ENCODE measurements at regions not wholly inside any gene's neighbourhood (a gene's known extent, or its start where the extent isn't known, plus 50 kb on each side); places are given as distances from the start of the nearest gene placed in this dataset.

GRCh38 chr10:57979956-57980355 lies 287.7 kb downstream of the IPMK start:
- no peak overlapping the region for H3K27ac Mint-ChIP-seq
- POLR2A ChIA-PET, result no interaction called here
- CTCF ChIA-PET, result no interaction called here

GRCh38 chr10:57979491-57979890 lies 288.2 kb downstream of the IPMK start:
- ChIA-PET CTCF (no interaction called here), POLR2A (no interaction called here)
- Histone ChIP-seq H3K4me1 (ENCODE audit: insufficient read depth, low read length) (no peaks in the 10 kb centered on the region), H3K36me3 (ENCODE audit: insufficient read depth, low read length) (no peaks in the 10 kb centered on the region), H3K4me3 (ENCODE audit: low read length) (no peak overlapping the region), H3K27ac (ENCODE audit: low read depth in 1 of 2, low read length in 2 of 2) (no peak overlapping the region), H3K9me3 (ENCODE audit: control insufficient read depth in 1 of 2, insufficient read depth in 1 of 2, low read length in 2 of 2) (no peaks in the 10 kb centered on the region), H3K27me3 (ENCODE audit: control insufficient read depth in 1 of 2, insufficient read depth in 2 of 2, low read length in 2 of 2) (no peaks in the 10 kb centered on the region)
- H3K27me3 Mint-ChIP-seq, result no peaks in the 10 kb centered on the region
- ATAC-seq (ENCODE audit: poor library complexity) (no peak), DNase-seq (no peak)
- peaks cover 12% of the 10 kb centered on the region for H3K9me3 Mint-ChIP-seq
- H3K27ac Mint-ChIP-seq, result no peak overlapping the region
- H3K4me1 Mint-ChIP-seq (ENCODE audit: low read depth), result no peaks in the 10 kb centered on the region
- no peaks in the 10 kb centered on the region for H3K36me3 Mint-ChIP-seq (ENCODE audit: low read depth)
- TF ChIP-seq, protein P1, sequence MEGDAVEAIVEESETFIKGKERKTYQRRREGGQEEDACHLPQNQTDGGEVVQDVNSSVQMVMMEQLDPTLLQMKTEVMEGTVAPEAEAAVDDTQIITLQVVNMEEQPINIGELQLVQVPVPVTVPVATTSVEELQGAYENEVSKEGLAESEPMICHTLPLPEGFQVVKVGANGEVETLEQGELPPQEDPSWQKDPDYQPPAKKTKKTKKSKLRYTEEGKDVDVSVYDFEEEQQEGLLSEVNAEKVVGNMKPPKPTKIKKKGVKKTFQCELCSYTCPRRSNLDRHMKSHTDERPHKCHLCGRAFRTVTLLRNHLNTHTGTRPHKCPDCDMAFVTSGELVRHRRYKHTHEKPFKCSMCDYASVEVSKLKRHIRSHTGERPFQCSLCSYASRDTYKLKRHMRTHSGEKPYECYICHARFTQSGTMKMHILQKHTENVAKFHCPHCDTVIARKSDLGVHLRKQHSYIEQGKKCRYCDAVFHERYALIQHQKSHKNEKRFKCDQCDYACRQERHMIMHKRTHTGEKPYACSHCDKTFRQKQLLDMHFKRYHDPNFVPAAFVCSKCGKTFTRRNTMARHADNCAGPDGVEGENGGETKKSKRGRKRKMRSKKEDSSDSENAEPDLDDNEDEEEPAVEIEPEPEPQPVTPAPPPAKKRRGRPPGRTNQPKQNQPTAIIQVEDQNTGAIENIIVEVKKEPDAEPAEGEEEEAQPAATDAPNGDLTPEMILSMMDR (IDR thresholded peaks at IDR 0.05), result no peak
- intact Hi-C loops (cut with DNase I, micrococcal nuclease), result no loop called here
- no peak overlapping the region for H3K4me3 Mint-ChIP-seq

More at GRCh38 chr10:57979956-57980355, 287.7 kb downstream of the IPMK start:
- H3K36me3 ChIP-seq (ENCODE audit: insufficient read depth, low read length), result no peaks in the 10 kb centered on the region
- no peaks in the 10 kb centered on the region for H3K9me3 ChIP-seq (ENCODE audit: control insufficient read depth in 1 of 2, insufficient read depth in 1 of 2, low read length in 2 of 2)
- no peaks in the 10 kb centered on the region for H3K27me3 Mint-ChIP-seq
- no peak overlapping the region for H3K4me3 Mint-ChIP-seq
- H3K9me3 Mint-ChIP-seq, result peaks cover 12% of the 10 kb centered on the region
- intact Hi-C loops (cut with DNase I, micrococcal nuclease), result no loop called here
- no peaks in the 10 kb centered on the region for H3K36me3 Mint-ChIP-seq (ENCODE audit: low read depth)
- H3K4me3 ChIP-seq (ENCODE audit: low read length), result no peak overlapping the region
- DNase-seq, result no peak
- no peaks in the 10 kb centered on the region for H3K27me3 ChIP-seq (ENCODE audit: control insufficient read depth in 1 of 2, insufficient read depth in 2 of 2, low read length in 2 of 2)
- H3K4me1 ChIP-seq (ENCODE audit: insufficient read depth, low read length), result no peaks in the 10 kb centered on the region
- no peak for ATAC-seq (ENCODE audit: poor library complexity)
- H3K27ac ChIP-seq (ENCODE audit: low read depth in 1 of 2, low read length in 2 of 2), result no peak overlapping the region
- TF ChIP-seq, protein P1 (IDR thresholded peaks at IDR 0.05), result no peak
- H3K4me1 Mint-ChIP-seq (ENCODE audit: low read depth), result no peaks in the 10 kb centered on the region

- Histone ChIP-seq H3K36me3 (ENCODE audit: insufficient read depth, low read length) (no peaks in the 10 kb centered on the region), H3K4me3 (ENCODE audit: low read length) (no peak overlapping the region), H3K27ac (ENCODE audit: low read depth in 1 of 2, low read length in 2 of 2) (no peak overlapping the region), H3K27me3 (ENCODE audit: control insufficient read depth in 1 of 2, insufficient read depth in 2 of 2, low read length in 2 of 2) (no peaks in the 10 kb centered on the region), H3K4me1 (ENCODE audit: insufficient read depth, low read length) (no peaks in the 10 kb centered on the region), H3K9me3 (ENCODE audit: control insufficient read depth in 1 of 2, insufficient read depth in 1 of 2, low read length in 2 of 2) (no peaks in the 10 kb centered on the region)
- no peak overlapping the region for H3K27ac Mint-ChIP-seq
- no peak for DNase-seq
- H3K4me1 Mint-ChIP-seq (ENCODE audit: low read depth), result no peaks in the 10 kb centered on the region
- no peak for ATAC-seq (ENCODE audit: poor library complexity)
- no peaks in the 10 kb centered on the region for H3K27me3 Mint-ChIP-seq
- H3K9me3 Mint-ChIP-seq, result peaks cover 12% of the 10 kb centered on the region
- CTCF ChIA-PET, result no interaction called here
- intact Hi-C loops (cut with DNase I, micrococcal nuclease), result no loop called here
- POLR2A ChIA-PET, result no interaction called here
- H3K36me3 Mint-ChIP-seq (ENCODE audit: low read depth), result no peaks in the 10 kb centered on the region
- TF ChIP-seq, protein P1 (IDR thresholded peaks at IDR 0.05), result no peak
- no peak overlapping the region for H3K4me3 Mint-ChIP-seq
Observed at GRCh38 chr10:57977262-57977661, 290.4 kb downstream of the IPMK start.

Data from CD4-positive, alpha-beta T cell (primary cell).